OCI-LY1 (cell line): ENCODE measurements at regions not wholly inside any gene's neighbourhood (a gene's known extent, or its start where the extent isn't known, plus 50 kb on each side); places are given as distances from the start of the nearest gene placed in this dataset.
"Not testable (repeated sequence)": the region's sequence is repeated elsewhere in the genome, so short reads cannot be mapped to it uniquely, and the experiment has no call there.

ENCODE experiments used
- H2AFZ ChIP-seq: fragments of 200-600 bp; sonication (generic), shearing (Covaris generic); 2 replicates; pipeline ENCODE4 v1.6.0; 2014; ENCODE audit warnings: antibody characterized with exemption, mild to moderate bottlenecking, low read length
- H3F3A ChIP-seq: fragments of 200-600 bp; sonication (generic), shearing (Covaris generic); 2 replicates; pipeline ENCODE4 v1.6.0; 2014; ENCODE audit warnings: mild to moderate bottlenecking, antibody characterized with exemption, low read length, moderate library complexity; ENCODE audit not compliant: insufficient read depth
- H3K27ac ChIP-seq: fragments of 200-600 bp; sonication (generic); 2 replicates; pipeline ENCODE4 v1.5.1; 2014; ENCODE audit warnings: low read length, mixed run types, mild to moderate bottlenecking, low read depth; ENCODE audit not compliant: poor library complexity, severe bottlenecking
- H3K27me3 ChIP-seq: fragments of 200-600 bp; sonication (generic); 2 replicates; pipeline ENCODE4 v1.6.0; 2014; ENCODE audit warnings: antibody characterized with exemption, mild to moderate bottlenecking, low read length, moderate library complexity; ENCODE audit not compliant: insufficient read depth
- H3K36me3 ChIP-seq: fragments of 200-600 bp; sonication (generic); 2 replicates; pipeline ENCODE4 v1.6.1; 2014; ENCODE audit warnings: mild to moderate bottlenecking, antibody characterized with exemption, low read length, moderate library complexity, mixed read lengths; ENCODE audit not compliant: insufficient read depth
- H3K4me1 ChIP-seq: fragments of 200-600 bp; sonication (generic); 2 replicates; pipeline ENCODE4 v1.5.1; 2014; ENCODE audit warnings: mild to moderate bottlenecking, low read length, moderate library complexity; ENCODE audit not compliant: insufficient read depth, severe bottlenecking
- H3K4me2 ChIP-seq: fragments of 200-600 bp; sonication (generic), shearing (Covaris generic); 2 replicates; pipeline ENCODE4 v1.6.1; 2014; ENCODE audit warnings: low read length
- H3K4me3 ChIP-seq: fragments of 200-600 bp; sonication (generic); 2 replicates; pipeline ENCODE4 v1.5.1; 2014; ENCODE audit warnings: low read length, low read depth, mild to moderate bottlenecking, mixed read lengths; ENCODE audit not compliant: poor library complexity, severe bottlenecking
- H3K79me2 ChIP-seq: fragments of 200-600 bp; shearing (Covaris generic); 2 replicates; pipeline ENCODE4 v1.6.1; 2016; ENCODE audit warnings: mixed run types, low read length, mixed read lengths; ENCODE audit not compliant: insufficient read depth
- H3K9ac ChIP-seq: fragments of 200-600 bp; sonication (generic), shearing (Covaris generic); 2 replicates; pipeline ENCODE4 v1.6.1; 2014; ENCODE audit warnings: mild to moderate bottlenecking, low read length, mixed read lengths
- H3K9me2 ChIP-seq: fragments of 200-600 bp; sonication (generic), shearing (Covaris generic); 2 replicates; pipeline ENCODE4 v1.6.1; 2014; ENCODE audit warnings: low read depth, mild to moderate bottlenecking, low read length, mixed read lengths
- H3K9me3 ChIP-seq: fragments of 200-600 bp; shearing (Covaris generic); 2 replicates; pipeline ENCODE4 v1.6.1; 2014; ENCODE audit warnings: low read length, mixed read lengths
- H4K20me1 ChIP-seq: fragments of 200-600 bp; sonication (generic), shearing (Covaris generic); 2 replicates; pipeline ENCODE4 v1.6.0; 2016; ENCODE audit warnings: mild to moderate bottlenecking, low read length; ENCODE audit not compliant: insufficient read depth
- CTCF ChIP-seq: fragments of 200-600 bp; sonication (generic), shearing (Covaris generic); IDR thresholded peaks from 2 replicates; pipeline ENCODE4 v1.5.1; 2017; ENCODE audit warnings: mild to moderate bottlenecking, antibody characterized with exemption, low read length, moderate library complexity, mixed read lengths
- EZH2 ChIP-seq: fragments of 200-600 bp; sonication (generic), shearing (Covaris generic); IDR thresholded peaks from 2 replicates; pipeline ENCODE4 v1.8.0; 2017; ENCODE audit warnings: borderline replicate concordance, mixed run types, mild to moderate bottlenecking, antibody characterized with exemption, low read length, moderate library complexity, mixed read lengths

GRCh38 chr12:54719691-54720090 lies 71.5 kb upstream of the DCD start:
- no peak overlapping the region for H3K27ac ChIP-seq
- peaks cover 5% of the 10 kb centered on the region; the same call in 1 of the 2 replicates for H3K27me3 ChIP-seq
- H3K9me3 ChIP-seq = no peaks in the 10 kb centered on the region
- no peaks in the 10 kb centered on the region for H4K20me1 ChIP-seq
- H3K9me2 ChIP-seq = no peaks in the 10 kb centered on the region
- TF ChIP-seq EZH2 = no peak
- H3K4me1 ChIP-seq = no peaks in the 10 kb centered on the region
- no peak overlapping the region for H3K4me3 ChIP-seq
- H2AFZ ChIP-seq = no peak overlapping the region
- H3F3A ChIP-seq = no peaks in the 10 kb centered on the region
- H3K9ac ChIP-seq = no peak overlapping the region
- H3K4me2 ChIP-seq = no peak overlapping the region
- no peaks in the 10 kb centered on the region for H3K36me3 ChIP-seq
- H3K79me2 ChIP-seq = no peaks in the 10 kb centered on the region

- H3K27ac ChIP-seq = no peak overlapping the region
- no peaks in the 10 kb centered on the region for H3K9me3 ChIP-seq
- no peak overlapping the region for H3K4me2 ChIP-seq
- H3K9me2 ChIP-seq = no peaks in the 10 kb centered on the region
- H3K79me2 ChIP-seq = no peaks in the 10 kb centered on the region
- TF ChIP-seq CTCF = no peak
- no peak for TF ChIP-seq EZH2
- peaks cover 5% of the 10 kb centered on the region; the same call in 1 of the 2 replicates for H3K27me3 ChIP-seq
- H3K4me3 ChIP-seq = no peak overlapping the region
- no peaks in the 10 kb centered on the region for H3K36me3 ChIP-seq
- H2AFZ ChIP-seq = no peak overlapping the region
- no peaks in the 10 kb centered on the region for H3K4me1 ChIP-seq
- no peak overlapping the region for H3K9ac ChIP-seq
- no peaks in the 10 kb centered on the region for H4K20me1 ChIP-seq
- H3F3A ChIP-seq = no peaks in the 10 kb centered on the region
Measured at GRCh38 chr12:54716261-54716660, 68.1 kb upstream of the DCD start.

GRCh38 chr12:54713876-54714275 lies 65.7 kb upstream of the DCD start:
- not testable (repeated sequence) for H3K79me2 ChIP-seq, H3K36me3 ChIP-seq, H3K4me2 ChIP-seq, H3K9me3 ChIP-seq, H3K27ac ChIP-seq, H4K20me1 ChIP-seq, H3K9me2 ChIP-seq, H3F3A ChIP-seq, H3K4me1 ChIP-seq, H3K27me3 ChIP-seq, H2AFZ ChIP-seq, H3K9ac ChIP-seq, H3K4me3 ChIP-seq

- Histone ChIP-seq H3K79me2 (no peaks in the 10 kb centered on the region), H3K36me3 (no peaks in the 10 kb centered on the region), H3K4me2 (no peak overlapping the region), H3K27ac (no peak overlapping the region), H3K9me2 (no peaks in the 10 kb centered on the region), H4K20me1 (no peaks in the 10 kb centered on the region), H3K27me3 (peaks cover 5% of the 10 kb centered on the region; the same call in 1 of the 2 replicates), H2AFZ (no peak overlapping the region), H3K4me3 (no peak overlapping the region), H3K4me1 (no peaks in the 10 kb centered on the region), H3K9ac (no peak overlapping the region), H3K9me3 (no peaks in the 10 kb centered on the region), H3F3A (no peaks in the 10 kb centered on the region)
- TF ChIP-seq CTCF (no peak), EZH2 (no peak)
Measured at GRCh38 chr12:54711669-54712068, 63.5 kb upstream of the DCD start.
